NCI-H1048 (cell line): ENCODE measurements at regions not wholly inside any gene's neighbourhood (a gene's known extent, or its start where the extent isn't known, plus 50 kb on each side); places are given as distances from the start of the nearest gene placed in this dataset.

Experiments
- DNase-seq: peaks from one replicate; lab custom pipeline; 2025; lab: John Stamatoyannopoulos, UW

DNA sequence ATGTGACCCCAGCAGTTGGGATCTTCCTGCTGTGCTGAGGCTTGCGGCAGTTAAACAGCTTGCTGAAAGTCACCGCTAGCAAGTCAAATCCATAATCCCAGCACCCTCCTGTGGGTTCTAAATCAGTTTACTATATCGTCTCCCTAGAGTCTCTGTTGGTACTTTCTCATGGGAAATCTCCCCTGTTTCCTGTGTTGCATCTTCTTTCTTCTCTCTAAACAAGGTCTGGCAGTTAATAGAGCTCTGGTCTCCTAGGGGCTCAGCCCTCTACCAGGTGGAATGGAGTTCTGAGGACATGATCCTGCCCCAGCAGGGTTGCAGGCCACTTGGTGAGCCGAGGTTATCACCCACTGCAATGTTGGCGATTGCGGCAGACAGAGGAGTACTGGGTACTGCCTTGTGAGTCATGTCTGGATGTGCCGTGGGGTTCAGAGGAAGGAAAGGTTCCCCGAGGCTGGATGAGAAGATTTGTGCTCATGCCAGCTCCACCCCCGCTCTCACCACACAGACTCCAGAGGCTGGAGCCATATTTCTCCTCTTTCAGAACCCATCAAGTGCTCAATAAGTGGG is 59.4 kb upstream of the SIX2 start:
- no peak for DNase-seq

- no peak for DNase-seq
Measured at GRCh38 chr2:45067859-45068570, 58.8 kb upstream of the SIX2 start.
